ENCODE measurements at regions not wholly inside any gene's neighbourhood (a gene's known extent, or its start where the extent isn't known, plus 50 kb on each side); places are given as distances from the start of the nearest gene placed in this dataset.

- DNase-seq (ENCODE audit: low read depth in 1 of 2, low spot score in 1 of 2) = no peak
- no peak overlapping the region for H3K4me3 ChIP-seq (replicated peaks; ENCODE audit: insufficient read depth, low read length)
- no peaks in the 10 kb centered on the region for H3K27me3 ChIP-seq (ENCODE audit: insufficient read depth, poor library complexity, severe bottlenecking)
- H3K27ac ChIP-seq (replicated peaks) = no peak overlapping the region
- TF ChIP-seq REST (IDR thresholded peaks at IDR 0.05; ENCODE audit: insufficient replicate concordance, low read depth) (no peak), POLR2AphosphoS5 (IDR thresholded peaks at IDR 0.05; ENCODE audit: low read depth) (no peak), GABPA (IDR thresholded peaks at IDR 0.05; ENCODE audit: low read depth) (no peak), SPI1 (IDR thresholded peaks at IDR 0.05; ENCODE audit: borderline replicate concordance, low read depth) (no peak)
- TF ChIP-seq, protein P1, sequence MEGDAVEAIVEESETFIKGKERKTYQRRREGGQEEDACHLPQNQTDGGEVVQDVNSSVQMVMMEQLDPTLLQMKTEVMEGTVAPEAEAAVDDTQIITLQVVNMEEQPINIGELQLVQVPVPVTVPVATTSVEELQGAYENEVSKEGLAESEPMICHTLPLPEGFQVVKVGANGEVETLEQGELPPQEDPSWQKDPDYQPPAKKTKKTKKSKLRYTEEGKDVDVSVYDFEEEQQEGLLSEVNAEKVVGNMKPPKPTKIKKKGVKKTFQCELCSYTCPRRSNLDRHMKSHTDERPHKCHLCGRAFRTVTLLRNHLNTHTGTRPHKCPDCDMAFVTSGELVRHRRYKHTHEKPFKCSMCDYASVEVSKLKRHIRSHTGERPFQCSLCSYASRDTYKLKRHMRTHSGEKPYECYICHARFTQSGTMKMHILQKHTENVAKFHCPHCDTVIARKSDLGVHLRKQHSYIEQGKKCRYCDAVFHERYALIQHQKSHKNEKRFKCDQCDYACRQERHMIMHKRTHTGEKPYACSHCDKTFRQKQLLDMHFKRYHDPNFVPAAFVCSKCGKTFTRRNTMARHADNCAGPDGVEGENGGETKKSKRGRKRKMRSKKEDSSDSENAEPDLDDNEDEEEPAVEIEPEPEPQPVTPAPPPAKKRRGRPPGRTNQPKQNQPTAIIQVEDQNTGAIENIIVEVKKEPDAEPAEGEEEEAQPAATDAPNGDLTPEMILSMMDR (IDR thresholded peaks at IDR 0.05; ENCODE audit: insufficient read depth, low read length) = no peak
Measured at GRCh38 chr13:72125561-72125960, 258.6 kb upstream of the DACH1 start.

DNA sequence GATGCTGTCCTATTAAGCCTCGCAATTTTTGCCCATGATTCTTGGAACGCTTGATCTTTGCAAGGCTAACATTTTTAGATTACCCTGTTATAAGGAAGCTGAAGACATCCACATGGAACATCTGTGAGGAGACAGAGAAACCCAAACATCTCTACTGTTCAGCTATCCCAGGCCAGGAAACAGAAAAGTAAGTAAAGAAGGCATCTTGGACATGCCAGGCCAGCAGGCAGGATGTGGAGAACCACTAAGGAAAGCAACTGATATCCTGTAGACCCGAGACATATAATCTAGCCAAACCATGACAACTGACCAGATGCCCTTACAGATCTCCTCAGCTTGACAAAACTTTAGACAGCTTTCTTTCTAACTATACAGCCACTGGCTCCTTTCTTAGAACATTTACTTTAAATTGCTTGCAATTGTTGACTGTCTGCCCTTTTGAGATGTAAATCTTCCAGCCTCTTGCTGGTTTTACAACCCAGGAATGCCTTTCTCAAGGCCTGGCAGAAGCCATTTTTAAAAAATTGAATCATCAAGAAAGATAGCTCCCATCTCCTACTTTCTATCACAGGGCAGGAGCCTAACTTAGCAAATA is 255.8 kb upstream of the DACH1 start:
- Histone ChIP-seq H3K27ac (replicated peaks) (no peak overlapping the region), H3K4me3 (replicated peaks; ENCODE audit: insufficient read depth, low read length) (no peak overlapping the region), H3K27me3 (ENCODE audit: insufficient read depth, poor library complexity, severe bottlenecking) (no peaks in the 10 kb centered on the region)
- no peak for DNase-seq (ENCODE audit: low read depth in 1 of 2, low spot score in 1 of 2)
- TF ChIP-seq SPI1 (IDR thresholded peaks at IDR 0.05; ENCODE audit: borderline replicate concordance, low read depth) = no peak
- no peak for TF ChIP-seq POLR2AphosphoS5 (IDR thresholded peaks at IDR 0.05; ENCODE audit: low read depth)
- no peak for TF ChIP-seq REST (IDR thresholded peaks at IDR 0.05; ENCODE audit: insufficient replicate concordance, low read depth)
- TF ChIP-seq, protein P1 (IDR thresholded peaks at IDR 0.05; ENCODE audit: insufficient read depth, low read length) = no peak
- no peak for TF ChIP-seq GABPA (IDR thresholded peaks at IDR 0.05; ENCODE audit: low read depth)

DNA sequence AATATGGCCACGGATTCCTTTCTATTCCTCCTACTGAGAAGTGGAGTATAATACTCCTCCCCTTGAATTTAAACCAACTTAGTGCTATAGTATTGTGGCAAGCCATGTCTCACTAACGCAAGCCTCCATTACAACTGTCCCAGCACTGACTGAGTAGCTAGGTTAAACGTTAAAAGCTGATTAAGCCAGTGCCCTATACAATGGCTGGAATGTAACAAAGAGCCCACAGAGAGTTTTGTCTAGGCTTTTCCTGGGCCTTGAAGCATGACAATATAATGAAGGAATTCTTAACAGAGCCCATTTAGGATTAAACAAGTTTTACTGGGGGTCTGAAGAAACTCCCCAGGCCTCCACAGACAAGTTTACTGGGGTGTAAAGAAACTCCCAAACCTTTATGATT is 254.5 kb upstream of the DACH1 start:
- TF ChIP-seq POLR2AphosphoS5 (IDR thresholded peaks at IDR 0.05; ENCODE audit: low read depth) (no peak), SPI1 (IDR thresholded peaks at IDR 0.05; ENCODE audit: borderline replicate concordance, low read depth) (no peak), GABPA (IDR thresholded peaks at IDR 0.05; ENCODE audit: low read depth) (no peak)
- no peaks in the 10 kb centered on the region for H3K27me3 ChIP-seq (ENCODE audit: insufficient read depth, poor library complexity, severe bottlenecking)
- H3K4me3 ChIP-seq (replicated peaks; ENCODE audit: insufficient read depth, low read length) = no peak overlapping the region
- no peak for DNase-seq (ENCODE audit: low read depth in 1 of 2, low spot score in 1 of 2)
- H3K27ac ChIP-seq (replicated peaks) = no peak overlapping the region

GRCh38 chr13:72120632-72121031 is 253.6 kb upstream of the DACH1 start:
- H3K4me3 ChIP-seq (replicated peaks; ENCODE audit: insufficient read depth, low read length) = no peak overlapping the region
- no peak overlapping the region for H3K27ac ChIP-seq (replicated peaks)

More at GRCh38 chr13:72120632-72121031, 253.6 kb upstream of the DACH1 start:
- DNase-seq (ENCODE audit: low read depth in 1 of 2, low spot score in 1 of 2) = no peak
- no peaks in the 10 kb centered on the region for H3K27me3 ChIP-seq (ENCODE audit: insufficient read depth, poor library complexity, severe bottlenecking)
- TF ChIP-seq GABPA (IDR thresholded peaks at IDR 0.05; ENCODE audit: low read depth) (no peak), POLR2AphosphoS5 (IDR thresholded peaks at IDR 0.05; ENCODE audit: low read depth) (no peak), REST (IDR thresholded peaks at IDR 0.05; ENCODE audit: insufficient replicate concordance, low read depth) (no peak), SPI1 (IDR thresholded peaks at IDR 0.05; ENCODE audit: borderline replicate concordance, low read depth) (no peak)
- TF ChIP-seq, protein P1 (IDR thresholded peaks at IDR 0.05; ENCODE audit: insufficient read depth, low read length) = no peak
